K562 (cell line): ENCODE measurements at regions not wholly inside any gene's neighbourhood (a gene's known extent, or its start where the extent isn't known, plus 50 kb on each side); places are given as distances from the start of the nearest gene placed in this dataset.

Experiments
- CEBPB ChIP-seq: fragments of 450-650 bp; IDR thresholded peaks from 2 replicates; pipeline ENCODE4 v1.6.1; 2016; ENCODE audit warnings: missing genetic modification characterization, missing compliant biosample characterization
- SUPT5H ChIP-seq: fragments of 450-650 bp; IDR thresholded peaks from 2 replicates; pipeline ENCODE4 v1.6.1; 2016
- ZNF444 ChIP-seq: fragments of 250-450 bp; sonication (Bioruptor Pico); IDR thresholded peaks from 2 replicates; pipeline ENCODE4 v1.4.0; 2020; ENCODE audit warnings: mild to moderate bottlenecking, moderate library complexity
- TF ChIP-seq, protein P1 (sequence below), 2 experiments: fragments of 450-650 bp; formaldehyde crosslinking in 1 of 2; IDR thresholded peaks; 2 replicates each; pipeline versions ENCODE4 v1.4.0 to v1.6.1; 2014 to 2020; ENCODE audit warnings: mild to moderate bottlenecking in 2 of 2, borderline replicate concordance in 1 of 2, low read depth in 1 of 2
- TF ChIP-seq, protein P2 (sequence below): sonication (generic); formaldehyde crosslinking; IDR thresholded peaks from 2 replicates; pipeline ENCODE4 v1.8.1; 2023; ENCODE audit warnings: mild to moderate bottlenecking, missing genetic modification reagents
- TF ChIP-seq, protein P3 (sequence below): fragments of 250-450 bp; sonication (Bioruptor Pico); IDR thresholded peaks from 2 replicates; pipeline ENCODE4 v1.4.0; 2020; ENCODE audit warnings: mild to moderate bottlenecking, moderate library complexity

DNA sequence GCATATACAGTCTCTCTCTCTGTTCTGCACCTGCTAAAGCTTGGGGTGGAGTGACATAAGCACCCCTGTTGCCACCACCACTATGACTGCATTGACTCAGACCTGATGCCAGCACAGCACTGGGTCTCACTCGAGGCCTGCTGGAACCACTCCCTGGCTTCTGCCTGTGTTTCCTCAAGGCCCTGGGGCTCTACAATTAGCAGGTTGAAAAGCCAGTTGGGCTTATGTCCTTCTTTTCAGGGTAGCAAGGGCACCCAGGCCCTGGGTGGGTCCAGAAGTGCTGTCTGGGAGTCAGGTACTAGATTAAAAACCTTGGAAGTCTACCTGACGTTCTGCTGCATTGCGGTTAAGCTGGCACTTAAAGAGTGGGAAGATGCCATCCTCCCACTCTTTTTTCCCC, 50.5 kb upstream of the MAGEC3 start (continued):
- TF ChIP-seq, protein P1, sequence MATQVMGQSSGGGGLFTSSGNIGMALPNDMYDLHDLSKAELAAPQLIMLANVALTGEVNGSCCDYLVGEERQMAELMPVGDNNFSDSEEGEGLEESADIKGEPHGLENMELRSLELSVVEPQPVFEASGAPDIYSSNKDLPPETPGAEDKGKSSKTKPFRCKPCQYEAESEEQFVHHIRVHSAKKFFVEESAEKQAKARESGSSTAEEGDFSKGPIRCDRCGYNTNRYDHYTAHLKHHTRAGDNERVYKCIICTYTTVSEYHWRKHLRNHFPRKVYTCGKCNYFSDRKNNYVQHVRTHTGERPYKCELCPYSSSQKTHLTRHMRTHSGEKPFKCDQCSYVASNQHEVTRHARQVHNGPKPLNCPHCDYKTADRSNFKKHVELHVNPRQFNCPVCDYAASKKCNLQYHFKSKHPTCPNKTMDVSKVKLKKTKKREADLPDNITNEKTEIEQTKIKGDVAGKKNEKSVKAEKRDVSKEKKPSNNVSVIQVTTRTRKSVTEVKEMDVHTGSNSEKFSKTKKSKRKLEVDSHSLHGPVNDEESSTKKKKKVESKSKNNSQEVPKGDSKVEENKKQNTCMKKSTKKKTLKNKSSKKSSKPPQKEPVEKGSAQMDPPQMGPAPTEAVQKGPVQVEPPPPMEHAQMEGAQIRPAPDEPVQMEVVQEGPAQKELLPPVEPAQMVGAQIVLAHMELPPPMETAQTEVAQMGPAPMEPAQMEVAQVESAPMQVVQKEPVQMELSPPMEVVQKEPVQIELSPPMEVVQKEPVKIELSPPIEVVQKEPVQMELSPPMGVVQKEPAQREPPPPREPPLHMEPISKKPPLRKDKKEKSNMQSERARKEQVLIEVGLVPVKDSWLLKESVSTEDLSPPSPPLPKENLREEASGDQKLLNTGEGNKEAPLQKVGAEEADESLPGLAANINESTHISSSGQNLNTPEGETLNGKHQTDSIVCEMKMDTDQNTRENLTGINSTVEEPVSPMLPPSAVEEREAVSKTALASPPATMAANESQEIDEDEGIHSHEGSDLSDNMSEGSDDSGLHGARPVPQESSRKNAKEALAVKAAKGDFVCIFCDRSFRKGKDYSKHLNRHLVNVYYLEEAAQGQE (IDR thresholded peaks at IDR 0.05; ENCODE audit: borderline replicate concordance): no peak
- TF ChIP-seq, protein P1 (CRISPR knock-in tag; IDR thresholded peaks at IDR 0.05; ENCODE audit: low read depth): no peak
- TF ChIP-seq SUPT5H (no peak), ZNF444 (CRISPR knock-in tag) (no peak), CEBPB (tag) (no peak)
- TF ChIP-seq, protein P2, sequence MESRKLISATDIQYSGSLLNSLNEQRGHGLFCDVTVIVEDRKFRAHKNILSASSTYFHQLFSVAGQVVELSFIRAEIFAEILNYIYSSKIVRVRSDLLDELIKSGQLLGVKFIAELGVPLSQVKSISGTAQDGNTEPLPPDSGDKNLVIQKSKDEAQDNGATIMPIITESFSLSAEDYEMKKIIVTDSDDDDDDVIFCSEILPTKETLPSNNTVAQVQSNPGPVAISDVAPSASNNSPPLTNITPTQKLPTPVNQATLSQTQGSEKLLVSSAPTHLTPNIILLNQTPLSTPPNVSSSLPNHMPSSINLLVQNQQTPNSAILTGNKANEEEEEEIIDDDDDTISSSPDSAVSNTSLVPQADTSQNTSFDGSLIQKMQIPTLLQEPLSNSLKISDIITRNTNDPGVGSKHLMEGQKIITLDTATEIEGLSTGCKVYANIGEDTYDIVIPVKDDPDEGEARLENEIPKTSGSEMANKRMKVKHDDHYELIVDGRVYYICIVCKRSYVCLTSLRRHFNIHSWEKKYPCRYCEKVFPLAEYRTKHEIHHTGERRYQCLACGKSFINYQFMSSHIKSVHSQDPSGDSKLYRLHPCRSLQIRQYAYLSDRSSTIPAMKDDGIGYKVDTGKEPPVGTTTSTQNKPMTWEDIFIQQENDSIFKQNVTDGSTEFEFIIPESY: no peak
- TF ChIP-seq, protein P3, sequence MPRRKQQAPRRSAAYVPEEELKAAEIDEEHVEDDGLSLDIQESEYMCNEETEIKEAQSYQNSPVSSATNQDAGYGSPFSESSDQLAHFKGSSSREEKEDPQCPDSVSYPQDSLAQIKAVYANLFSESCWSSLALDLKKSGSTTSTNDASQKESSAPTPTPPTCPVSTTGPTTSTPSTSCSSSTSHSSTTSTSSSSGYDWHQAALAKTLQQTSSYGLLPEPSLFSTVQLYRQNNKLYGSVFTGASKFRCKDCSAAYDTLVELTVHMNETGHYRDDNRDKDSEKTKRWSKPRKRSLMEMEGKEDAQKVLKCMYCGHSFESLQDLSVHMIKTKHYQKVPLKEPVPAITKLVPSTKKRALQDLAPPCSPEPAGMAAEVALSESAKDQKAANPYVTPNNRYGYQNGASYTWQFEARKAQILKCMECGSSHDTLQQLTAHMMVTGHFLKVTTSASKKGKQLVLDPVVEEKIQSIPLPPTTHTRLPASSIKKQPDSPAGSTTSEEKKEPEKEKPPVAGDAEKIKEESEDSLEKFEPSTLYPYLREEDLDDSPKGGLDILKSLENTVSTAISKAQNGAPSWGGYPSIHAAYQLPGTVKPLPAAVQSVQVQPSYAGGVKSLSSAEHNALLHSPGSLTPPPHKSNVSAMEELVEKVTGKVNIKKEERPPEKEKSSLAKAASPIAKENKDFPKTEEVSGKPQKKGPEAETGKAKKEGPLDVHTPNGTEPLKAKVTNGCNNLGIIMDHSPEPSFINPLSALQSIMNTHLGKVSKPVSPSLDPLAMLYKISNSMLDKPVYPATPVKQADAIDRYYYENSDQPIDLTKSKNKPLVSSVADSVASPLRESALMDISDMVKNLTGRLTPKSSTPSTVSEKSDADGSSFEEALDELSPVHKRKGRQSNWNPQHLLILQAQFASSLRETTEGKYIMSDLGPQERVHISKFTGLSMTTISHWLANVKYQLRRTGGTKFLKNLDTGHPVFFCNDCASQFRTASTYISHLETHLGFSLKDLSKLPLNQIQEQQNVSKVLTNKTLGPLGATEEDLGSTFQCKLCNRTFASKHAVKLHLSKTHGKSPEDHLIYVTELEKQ (CRISPR knock-in tag): no peak
